ENCODE measurements at regions not wholly inside any gene's neighbourhood (a gene's known extent, or its start where the extent isn't known, plus 50 kb on each side); places are given as distances from the start of the nearest gene placed in this dataset.

- H2AFZ ChIP-seq (ENCODE audit: low read depth, low read length, severe bottlenecking): no peak overlapping the region
These were observed 379.9 kb upstream of the IRAK1BP1 start for GRCh38 chr6:78487401-78487800.

GRCh38 chr6:78489874-78490273, 377.5 kb upstream of the IRAK1BP1 start:
- no peaks in the 10 kb centered on the region for H4K20me1 ChIP-seq (ENCODE audit: low read depth, low read length)

More at GRCh38 chr6:78487401-78487800, 379.9 kb upstream of the IRAK1BP1 start:
- Histone ChIP-seq H3K9ac (ENCODE audit: low read length) (no peak overlapping the region), H3K4me2 (ENCODE audit: low read depth, low read length, poor library complexity, severe bottlenecking) (no peak overlapping the region), H3K9me2 (replicated peaks; ENCODE audit: insufficient read depth, low read length) (no peaks in the 10 kb centered on the region), H3K36me3 (ENCODE audit: low read length) (no peaks in the 10 kb centered on the region), H3K27ac (ENCODE audit: low read depth, low read length) (no peak overlapping the region), H3K9me3 (ENCODE audit: insufficient read depth, low read length) (no peaks in the 10 kb centered on the region), H3K79me2 (ENCODE audit: insufficient read depth, low read length) (no peaks in the 10 kb centered on the region), H4K20me1 (ENCODE audit: low read depth, low read length) (no peaks in the 10 kb centered on the region; the same call in 1 of the 2 replicates), H3K4me3 (ENCODE audit: insufficient read depth, low read length, poor library complexity, severe bottlenecking) (no peak overlapping the region), H3F3A (ENCODE audit: insufficient read depth) (no peaks in the 10 kb centered on the region), H3K27me3 (ENCODE audit: low read length) (no peaks in the 10 kb centered on the region)
- TF ChIP-seq CTCF (IDR thresholded peaks at IDR 0.05; ENCODE audit: insufficient read depth, low read length, poor library complexity, severe bottlenecking) (no peak), EZH2phosphoT487 (conservative IDR thresholded peaks at IDR 0.05; ENCODE audit: low read length) (no peak)

GRCh38 chr6:78492351-78493017, 374.9 kb upstream of the IRAK1BP1 start:
- Histone ChIP-seq H3K27ac (ENCODE audit: low read depth, low read length) (no peak overlapping the region), H3K79me2 (ENCODE audit: insufficient read depth, low read length) (no peaks in the 10 kb centered on the region), H2AFZ (ENCODE audit: low read depth, low read length, severe bottlenecking) (no peak overlapping the region), H4K20me1 (ENCODE audit: low read depth, low read length) (no peaks in the 10 kb centered on the region), H3K4me2 (ENCODE audit: low read depth, low read length, poor library complexity, severe bottlenecking) (no peak overlapping the region), H3K9ac (ENCODE audit: low read length) (no peak overlapping the region), H3K4me3 (ENCODE audit: insufficient read depth, low read length, poor library complexity, severe bottlenecking) (no peak overlapping the region), H3F3A (ENCODE audit: insufficient read depth) (no peaks in the 10 kb centered on the region), H3K9me2 (replicated peaks; ENCODE audit: insufficient read depth, low read length) (no peaks in the 10 kb centered on the region), H3K9me3 (ENCODE audit: insufficient read depth, low read length) (no peaks in the 10 kb centered on the region), H3K36me3 (ENCODE audit: low read length) (no peaks in the 10 kb centered on the region), H3K27me3 (ENCODE audit: low read length) (no peaks in the 10 kb centered on the region)
- no peak for TF ChIP-seq CTCF (IDR thresholded peaks at IDR 0.05; ENCODE audit: insufficient read depth, low read length, poor library complexity, severe bottlenecking)
- no peak for TF ChIP-seq EZH2phosphoT487 (conservative IDR thresholded peaks at IDR 0.05; ENCODE audit: low read length)

More at GRCh38 chr6:78489874-78490273, 377.5 kb upstream of the IRAK1BP1 start:
- Histone ChIP-seq H3K4me3 (ENCODE audit: insufficient read depth, low read length, poor library complexity, severe bottlenecking) (no peak overlapping the region), H3F3A (ENCODE audit: insufficient read depth) (no peaks in the 10 kb centered on the region), H2AFZ (ENCODE audit: low read depth, low read length, severe bottlenecking) (no peak overlapping the region), H3K27ac (ENCODE audit: low read depth, low read length) (no peak overlapping the region), H3K36me3 (ENCODE audit: low read length) (no peaks in the 10 kb centered on the region), H3K4me2 (ENCODE audit: low read depth, low read length, poor library complexity, severe bottlenecking) (no peak overlapping the region), H3K9me3 (ENCODE audit: insufficient read depth, low read length) (no peaks in the 10 kb centered on the region), H3K9ac (ENCODE audit: low read length) (no peak overlapping the region), H3K27me3 (ENCODE audit: low read length) (no peaks in the 10 kb centered on the region), H3K79me2 (ENCODE audit: insufficient read depth, low read length) (no peaks in the 10 kb centered on the region), H3K9me2 (replicated peaks; ENCODE audit: insufficient read depth, low read length) (no peaks in the 10 kb centered on the region)
- TF ChIP-seq CTCF (IDR thresholded peaks at IDR 0.05; ENCODE audit: insufficient read depth, low read length, poor library complexity, severe bottlenecking): no peak
- TF ChIP-seq EZH2phosphoT487 (conservative IDR thresholded peaks at IDR 0.05; ENCODE audit: low read length): no peak

All from SU-DHL-6 (cell line).